Endothelial cell (in vitro differentiated cells): ENCODE measurements at regions not wholly inside any gene's neighbourhood (a gene's known extent, or its start where the extent isn't known, plus 50 kb on each side); places are given as distances from the start of the nearest gene placed in this dataset.

Experiments used
- DNase-seq: peaks from one replicate; pipeline ENCODE4 v3.0.0; 2021; ENCODE audit warnings: low spot score
- H3K27ac Mint-ChIP-seq: one replicate; pipeline ENCODE4 v1.8.0; 2021; ENCODE audit warnings: mixed read lengths, inconsistent platforms; ENCODE audit not compliant: unreplicated experiment
- H3K27me3 Mint-ChIP-seq: one replicate; pipeline ENCODE4 v1.8.0; 2021; ENCODE audit warnings: mild to moderate bottlenecking, moderate library complexity, mixed read lengths, inconsistent platforms; ENCODE audit not compliant: unreplicated experiment
- H3K36me3 Mint-ChIP-seq: one replicate; pipeline ENCODE4 v1.8.0; 2021; ENCODE audit warnings: mild to moderate bottlenecking, low read depth, mixed read lengths, inconsistent platforms; ENCODE audit not compliant: unreplicated experiment
- H3K4me1 Mint-ChIP-seq: one replicate; pipeline ENCODE4 v1.8.0; 2021; ENCODE audit warnings: mild to moderate bottlenecking, mixed read lengths, inconsistent platforms; ENCODE audit not compliant: unreplicated experiment
- H3K4me3 Mint-ChIP-seq: one replicate; pipeline ENCODE4 v1.8.0; 2021; ENCODE audit warnings: mild to moderate bottlenecking, mixed read lengths, inconsistent platforms; ENCODE audit not compliant: unreplicated experiment
- H3K9me3 Mint-ChIP-seq: one replicate; pipeline ENCODE4 v1.8.0; 2021; ENCODE audit warnings: mixed read lengths, inconsistent platforms; ENCODE audit not compliant: unreplicated experiment
- TF ChIP-seq, protein P1 (sequence below): fragments of 200-600 bp; sonication (generic); IDR thresholded peaks from one replicate; pipeline ENCODE4 v1.5.0; 2021; ENCODE audit warnings: antibody characterized with exemption; ENCODE audit not compliant: unreplicated experiment

DNA sequence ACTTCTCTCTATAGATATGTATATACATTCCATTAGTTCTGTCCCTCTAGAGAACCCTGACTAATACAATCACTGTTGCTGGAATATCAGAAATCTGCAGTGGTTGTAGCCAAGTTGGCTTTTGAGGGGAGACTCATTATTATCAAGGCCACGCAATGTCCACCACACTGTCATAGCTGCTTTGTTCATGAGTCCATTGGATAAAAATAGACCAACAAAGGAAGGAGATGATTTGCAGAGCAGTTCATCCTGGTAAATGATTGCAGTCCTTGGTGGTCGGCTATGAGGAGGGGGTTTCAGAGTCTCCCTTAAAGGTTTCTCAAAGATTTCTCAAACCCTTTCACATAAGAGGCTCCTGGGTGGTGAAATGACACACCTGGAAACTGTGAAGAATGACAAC, 192.8 kb upstream of the ANKH start:
- Mint-ChIP-seq H3K27me3 (no peaks in the 10 kb centered on the region), H3K27ac (no peak overlapping the region), H3K36me3 (no peaks in the 10 kb centered on the region), H3K9me3 (no peaks in the 10 kb centered on the region), H3K4me3 (no peak overlapping the region), H3K4me1 (no peaks in the 10 kb centered on the region)
- TF ChIP-seq, protein P1, sequence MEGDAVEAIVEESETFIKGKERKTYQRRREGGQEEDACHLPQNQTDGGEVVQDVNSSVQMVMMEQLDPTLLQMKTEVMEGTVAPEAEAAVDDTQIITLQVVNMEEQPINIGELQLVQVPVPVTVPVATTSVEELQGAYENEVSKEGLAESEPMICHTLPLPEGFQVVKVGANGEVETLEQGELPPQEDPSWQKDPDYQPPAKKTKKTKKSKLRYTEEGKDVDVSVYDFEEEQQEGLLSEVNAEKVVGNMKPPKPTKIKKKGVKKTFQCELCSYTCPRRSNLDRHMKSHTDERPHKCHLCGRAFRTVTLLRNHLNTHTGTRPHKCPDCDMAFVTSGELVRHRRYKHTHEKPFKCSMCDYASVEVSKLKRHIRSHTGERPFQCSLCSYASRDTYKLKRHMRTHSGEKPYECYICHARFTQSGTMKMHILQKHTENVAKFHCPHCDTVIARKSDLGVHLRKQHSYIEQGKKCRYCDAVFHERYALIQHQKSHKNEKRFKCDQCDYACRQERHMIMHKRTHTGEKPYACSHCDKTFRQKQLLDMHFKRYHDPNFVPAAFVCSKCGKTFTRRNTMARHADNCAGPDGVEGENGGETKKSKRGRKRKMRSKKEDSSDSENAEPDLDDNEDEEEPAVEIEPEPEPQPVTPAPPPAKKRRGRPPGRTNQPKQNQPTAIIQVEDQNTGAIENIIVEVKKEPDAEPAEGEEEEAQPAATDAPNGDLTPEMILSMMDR, result no peak
- DNase-seq, result no peak

DNA sequence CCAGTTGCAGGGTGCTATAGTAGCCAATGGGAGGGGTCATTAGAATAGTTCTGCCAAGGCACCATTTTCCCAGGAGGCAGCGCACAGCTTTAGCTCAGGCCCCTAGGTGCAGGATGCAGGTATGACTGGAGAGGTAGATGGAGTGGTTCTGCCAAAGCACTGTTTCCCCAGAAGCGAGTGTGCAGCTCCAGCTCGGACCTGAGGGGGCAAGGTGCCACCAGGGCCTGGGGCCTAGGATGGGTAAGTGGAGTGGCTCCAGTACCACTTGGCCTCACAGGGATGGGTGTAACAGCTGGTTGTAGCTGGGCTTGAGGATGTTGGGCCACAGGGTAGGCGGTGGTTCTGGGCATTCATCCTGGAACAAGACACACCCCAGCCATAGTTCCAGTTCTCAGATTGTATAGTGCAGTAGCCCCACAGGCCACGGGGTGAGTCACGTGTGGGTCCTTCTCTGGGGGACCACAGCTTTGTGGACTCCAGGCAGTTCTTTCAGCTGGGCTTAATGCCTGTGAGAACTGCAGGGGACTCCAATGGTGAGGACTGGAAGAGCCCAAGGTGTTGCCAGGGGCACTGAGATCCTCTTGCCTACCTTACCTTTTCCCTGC, 185.5 kb upstream of the ANKH start:
- H3K9me3 Mint-ChIP-seq, result no peaks in the 10 kb centered on the region
- no peak for DNase-seq
- peaks cover 3% of the 10 kb centered on the region for H3K27me3 Mint-ChIP-seq
- H3K4me1 Mint-ChIP-seq, result no peaks in the 10 kb centered on the region
- no peak overlapping the region for H3K27ac Mint-ChIP-seq
- no peaks in the 10 kb centered on the region for H3K36me3 Mint-ChIP-seq
- TF ChIP-seq, protein P1, result no peak
- no peak overlapping the region for H3K4me3 Mint-ChIP-seq

DNA sequence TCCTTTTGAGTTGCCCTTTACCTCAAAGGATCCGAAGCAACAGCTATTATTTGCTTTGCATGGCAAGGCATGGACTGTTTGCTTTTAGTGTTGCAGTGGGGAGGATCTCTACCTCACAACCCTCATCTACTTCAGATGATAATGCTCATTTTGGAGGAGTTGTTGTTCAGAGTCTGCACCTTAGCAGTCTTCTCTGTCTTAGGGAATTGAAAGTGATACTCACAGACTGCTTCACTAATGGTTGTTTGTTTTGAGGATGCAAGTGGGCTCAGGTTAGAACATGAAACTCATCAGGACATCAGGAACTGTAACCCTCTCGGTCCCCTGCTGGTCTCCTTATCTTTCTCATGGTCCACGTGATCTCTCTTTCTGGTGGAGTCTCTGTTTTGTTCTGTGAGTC, 172.9 kb upstream of the ANKH start:
- Mint-ChIP-seq H3K27me3 (no peaks in the 10 kb centered on the region), H3K4me1 (no peaks in the 10 kb centered on the region)

DNA sequence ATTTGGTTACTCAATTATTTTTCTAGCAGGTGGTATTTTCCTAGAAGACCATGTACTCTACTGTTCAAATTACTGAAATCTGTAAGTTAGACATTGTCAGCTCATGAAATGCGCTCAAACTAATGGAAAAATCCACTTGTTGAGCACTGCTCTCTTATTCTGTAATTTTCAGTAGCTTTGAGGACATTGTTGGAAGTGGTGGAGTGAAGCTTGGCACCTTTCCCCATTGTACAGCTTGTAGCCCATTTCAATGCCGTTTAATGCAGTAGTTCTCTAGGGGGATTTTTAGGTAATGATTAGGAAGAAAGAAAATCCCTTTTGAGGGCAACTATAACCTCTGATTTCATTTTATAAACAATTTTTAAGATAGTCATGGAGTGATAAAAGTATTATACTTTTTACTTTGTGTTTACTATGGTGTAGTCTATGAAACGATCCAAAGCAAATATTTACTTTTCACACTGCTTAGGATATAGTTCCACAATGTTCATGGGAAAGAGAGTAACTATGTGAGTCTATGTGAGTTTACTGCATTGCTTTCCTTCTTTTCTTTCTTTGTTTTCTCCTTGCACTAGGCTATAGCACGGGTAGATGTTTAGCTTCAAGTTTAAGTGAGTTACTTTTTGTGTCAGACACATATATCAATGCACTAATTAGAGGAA, 165.8 kb upstream of the ANKH start:
- Mint-ChIP-seq H3K4me1 (no peaks in the 10 kb centered on the region), H3K36me3 (no peaks in the 10 kb centered on the region), H3K4me3 (no peak overlapping the region), H3K27me3 (no peaks in the 10 kb centered on the region), H3K9me3 (peaks cover 5% of the 10 kb centered on the region), H3K27ac (no peak overlapping the region)
- TF ChIP-seq, protein P1, result no peak
- no peak for DNase-seq

More for the DNA sequence above, 172.9 kb upstream of the ANKH start:
- H3K27ac Mint-ChIP-seq, result no peak overlapping the region
- DNase-seq, result no peak
- H3K9me3 Mint-ChIP-seq, result no peaks in the 10 kb centered on the region
- no peaks in the 10 kb centered on the region for H3K36me3 Mint-ChIP-seq
- TF ChIP-seq, protein P1, result no peak
- no peak overlapping the region for H3K4me3 Mint-ChIP-seq

DNA sequence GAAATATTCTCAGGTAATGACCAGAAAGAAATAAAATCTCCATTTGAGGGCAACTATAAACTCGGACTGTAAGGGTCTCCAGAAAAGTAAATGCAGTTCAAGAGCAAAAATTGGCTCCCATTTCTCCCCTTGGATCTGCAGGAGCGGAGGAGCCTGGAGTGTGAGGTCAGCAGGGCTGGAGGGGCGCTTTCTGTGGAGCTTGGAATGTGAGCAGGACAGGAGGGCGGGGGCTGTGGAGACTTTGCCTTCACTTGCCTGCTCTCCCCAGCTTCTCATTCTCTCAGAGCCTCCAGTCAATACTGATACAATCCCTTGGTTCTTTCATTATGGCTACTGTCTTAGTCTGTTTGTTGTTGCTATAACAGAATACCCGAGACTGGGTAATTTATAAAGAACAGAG, 162.8 kb upstream of the ANKH start:
- H3K27me3 Mint-ChIP-seq, result no peaks in the 10 kb centered on the region
- no peak for DNase-seq
- no peaks in the 10 kb centered on the region for H3K4me1 Mint-ChIP-seq

More for the DNA sequence above, 162.8 kb upstream of the ANKH start:
- H3K27ac Mint-ChIP-seq, result no peak overlapping the region
- H3K9me3 Mint-ChIP-seq, result peaks cover 5% of the 10 kb centered on the region
- TF ChIP-seq, protein P1, result no peak
- no peak overlapping the region for H3K4me3 Mint-ChIP-seq
- no peaks in the 10 kb centered on the region for H3K36me3 Mint-ChIP-seq
